NB4 (cell line): ENCODE measurements at regions not wholly inside any gene's neighbourhood (a gene's known extent, or its start where the extent isn't known, plus 50 kb on each side); places are given as distances from the start of the nearest gene placed in this dataset.

Experiments used
- CTCF ChIP-seq: IDR thresholded peaks from one replicate; pipeline ENCODE4 v1.5.1; 2012; ENCODE audit warnings: low read depth, low read length
- MAX ChIP-seq: IDR thresholded peaks from 2 replicates; pipeline ENCODE4 v1.6.1; 2011; ENCODE audit warnings: low read depth, low read length
- MYC ChIP-seq: IDR thresholded peaks from 2 replicates; pipeline ENCODE4 v1.6.1; 2011; ENCODE audit warnings: low read depth, low read length
- POLR2A ChIP-seq: IDR thresholded peaks from 2 replicates; pipeline ENCODE4 v1.6.1; 2011; ENCODE audit warnings: mild to moderate bottlenecking; ENCODE audit not compliant: insufficient read length; ENCODE audit errors: extremely low read depth

- TF ChIP-seq POLR2A (no peak), CTCF (no peak), MAX (no peak), MYC (no peak)
Measured at GRCh38 chr4:188822698-188823097, 683.5 kb downstream of the TRIML1 start.
